ENCODE measurements at regions not wholly inside any gene's neighbourhood (a gene's known extent, or its start where the extent isn't known, plus 50 kb on each side); places are given as distances from the start of the nearest gene placed in this dataset.

- no peak for DNase-seq (ENCODE audit: low read depth)
- no peak for TF ChIP-seq CTCF (IDR thresholded peaks at IDR 0.05; ENCODE audit: control insufficient read depth, insufficient read depth, low read depth, low read length, missing control alignments)
- H3K4me3 ChIP-seq (ENCODE audit: control insufficient read depth, low read depth, low read length), result no peak overlapping the region
Measured at GRCh38 chr3:187454085-187454815, 86.1 kb downstream of the RTP4 start.

GRCh38 chr3:187450431-187451190 is 82.4 kb downstream of the RTP4 start:
- no peak overlapping the region for H3K4me3 ChIP-seq (ENCODE audit: control insufficient read depth, low read depth, low read length)
- no peak for DNase-seq (ENCODE audit: low read depth)
- no peak for TF ChIP-seq CTCF (IDR thresholded peaks at IDR 0.05; ENCODE audit: control insufficient read depth, insufficient read depth, low read depth, low read length, missing control alignments)

GRCh38 chr3:187448674-187449073 is 80.5 kb downstream of the RTP4 start:
- no peak for DNase-seq (ENCODE audit: low read depth)
- no peak for TF ChIP-seq CTCF (IDR thresholded peaks at IDR 0.05; ENCODE audit: control insufficient read depth, insufficient read depth, low read depth, low read length, missing control alignments)
- H3K4me3 ChIP-seq (ENCODE audit: control insufficient read depth, low read depth, low read length), result no peak overlapping the region

- no peak overlapping the region for H3K4me3 ChIP-seq (ENCODE audit: control insufficient read depth, low read depth, low read length)
- no peak for TF ChIP-seq CTCF (IDR thresholded peaks at IDR 0.05; ENCODE audit: control insufficient read depth, insufficient read depth, low read depth, low read length, missing control alignments)
Measured at GRCh38 chr3:187447737-187448136, 79.6 kb downstream of the RTP4 start.

GRCh38 chr3:187445356-187445755 is 77.2 kb downstream of the RTP4 start:
- no peak overlapping the region for H3K4me3 ChIP-seq (ENCODE audit: control insufficient read depth, low read depth, low read length)
- no peak for DNase-seq (ENCODE audit: low read depth)
- no peak for TF ChIP-seq CTCF (IDR thresholded peaks at IDR 0.05; ENCODE audit: control insufficient read depth, insufficient read depth, low read depth, low read length, missing control alignments)

More at GRCh38 chr3:187447737-187448136, 79.6 kb downstream of the RTP4 start:
- DNase-seq (ENCODE audit: low read depth), result no peak

GRCh38 chr3:187434524-187434923 is 66.3 kb downstream of the RTP4 start:
- DNase-seq (ENCODE audit: low read depth), result no peak
- H3K4me3 ChIP-seq (ENCODE audit: control insufficient read depth, low read depth, low read length), result no peak overlapping the region
- TF ChIP-seq CTCF (IDR thresholded peaks at IDR 0.05; ENCODE audit: control insufficient read depth, insufficient read depth, low read depth, low read length, missing control alignments), result no peak

Measured in AG09309 (cell line).